ENCODE measurements at regions not wholly inside any gene's neighbourhood (a gene's known extent, or its start where the extent isn't known, plus 50 kb on each side); places are given as distances from the start of the nearest gene placed in this dataset.
"Not testable (repeated sequence)": the region's sequence is repeated elsewhere in the genome, so short reads cannot be mapped to it uniquely, and the experiment has no call there.

GRCh38 chr3:104438706-104439105 lies 928.0 kb upstream of the ALCAM start:
- Histone ChIP-seq H3K4me3 (ENCODE audit: low read length in 3 of 3) (no peak overlapping the region), H3K27ac (ENCODE audit: low read depth in 2 of 2, low read length in 2 of 2) (no peak overlapping the region), H3K27me3 (ENCODE audit: control insufficient read depth, insufficient read depth, low read length) (no peaks in the 10 kb centered on the region), H3K9ac (ENCODE audit: low read length in 3 of 3) (no peak overlapping the region), H3K4me1 (ENCODE audit: control insufficient read depth in 2 of 3, insufficient read depth in 2 of 3, low read depth in 1 of 3, low read length in 3 of 3) (no peaks in the 10 kb centered on the region), H3K9me3 (ENCODE audit: control insufficient read depth in 2 of 3, insufficient read depth in 1 of 3, low read length in 3 of 3) (no peaks in the 10 kb centered on the region), H3K36me3 (ENCODE audit: control insufficient read depth in 2 of 3, insufficient read depth in 3 of 3, low read length in 3 of 3) (no peaks in the 10 kb centered on the region)
- DNase-seq (no peak), FAIRE-seq (no peak)
- TF ChIP-seq CTCF (IDR thresholded peaks at IDR 0.05; ENCODE audit: borderline replicate concordance, extremely low read depth, insufficient read depth) = no peak
- intact Hi-C loops (cut with DNase I) = no loop called here

- H3K27ac ChIP-seq (ENCODE audit: low read depth in 2 of 2, low read length in 2 of 2); intact Hi-C loops (cut with DNase I); DNase-seq; H3K27me3 ChIP-seq (ENCODE audit: control insufficient read depth, insufficient read depth, low read length); H3K4me3 ChIP-seq (ENCODE audit: low read length in 3 of 3); H3K9me3 ChIP-seq (ENCODE audit: control insufficient read depth in 2 of 3, insufficient read depth in 1 of 3, low read length in 3 of 3); H3K36me3 ChIP-seq (ENCODE audit: control insufficient read depth in 2 of 3, insufficient read depth in 3 of 3, low read length in 3 of 3); FAIRE-seq; H3K4me1 ChIP-seq (ENCODE audit: control insufficient read depth in 2 of 3, insufficient read depth in 2 of 3, low read depth in 1 of 3, low read length in 3 of 3); H3K9ac ChIP-seq (ENCODE audit: low read length in 3 of 3): not testable (repeated sequence)
These were observed 921.3 kb upstream of the ALCAM start for GRCh38 chr3:104445252-104445919.

- Histone ChIP-seq H3K9me3 (ENCODE audit: control insufficient read depth in 2 of 3, insufficient read depth in 1 of 3, low read length in 3 of 3) (no peaks in the 10 kb centered on the region), H3K4me1 (ENCODE audit: control insufficient read depth in 2 of 3, insufficient read depth in 2 of 3, low read depth in 1 of 3, low read length in 3 of 3) (no peaks in the 10 kb centered on the region), H3K27ac (ENCODE audit: low read depth in 2 of 2, low read length in 2 of 2) (no peak overlapping the region), H3K9ac (ENCODE audit: low read length in 3 of 3) (no peak overlapping the region), H3K4me3 (ENCODE audit: low read length in 3 of 3) (no peak overlapping the region), H3K27me3 (ENCODE audit: control insufficient read depth, insufficient read depth, low read length) (no peaks in the 10 kb centered on the region), H3K36me3 (ENCODE audit: control insufficient read depth in 2 of 3, insufficient read depth in 3 of 3, low read length in 3 of 3) (no peaks in the 10 kb centered on the region)
- no peak for DNase-seq
- FAIRE-seq = no peak
- no peak for TF ChIP-seq CTCF (IDR thresholded peaks at IDR 0.05; ENCODE audit: borderline replicate concordance, extremely low read depth, insufficient read depth)
- intact Hi-C loops (cut with DNase I) = no loop called here
These were observed 919.0 kb upstream of the ALCAM start for GRCh38 chr3:104447681-104448080.

- no peaks in the 10 kb centered on the region for H3K4me1 ChIP-seq (ENCODE audit: control insufficient read depth in 2 of 3, insufficient read depth in 2 of 3, low read depth in 1 of 3, low read length in 3 of 3)
- no peaks in the 10 kb centered on the region for H3K9me3 ChIP-seq (ENCODE audit: control insufficient read depth in 2 of 3, insufficient read depth in 1 of 3, low read length in 3 of 3)
- no peak for TF ChIP-seq CTCF (IDR thresholded peaks at IDR 0.05; ENCODE audit: borderline replicate concordance, extremely low read depth, insufficient read depth)
- intact Hi-C loops (cut with DNase I) = no loop called here
- H3K27me3 ChIP-seq (ENCODE audit: control insufficient read depth, insufficient read depth, low read length) = no peaks in the 10 kb centered on the region
- no peak overlapping the region for H3K27ac ChIP-seq (ENCODE audit: low read depth in 2 of 2, low read length in 2 of 2)
- FAIRE-seq (no peak), DNase-seq (no peak)
- H3K4me3 ChIP-seq (ENCODE audit: low read length in 3 of 3) = no peak overlapping the region
- H3K36me3 ChIP-seq (ENCODE audit: control insufficient read depth in 2 of 3, insufficient read depth in 3 of 3, low read length in 3 of 3) = no peaks in the 10 kb centered on the region
- H3K9ac ChIP-seq (ENCODE audit: low read length in 3 of 3) = no peak overlapping the region
These were observed 914.0 kb upstream of the ALCAM start for GRCh38 chr3:104452697-104453096.
